Psoas muscle (tissue), 7 donors: ENCODE measurements at regions not wholly inside any gene's neighbourhood (a gene's known extent, or its start where the extent isn't known, plus 50 kb on each side); places are given as distances from the start of the nearest gene placed in this dataset.

Source experiments
- ATAC-seq, 4 donors: fragments of 200-7000 bp; cut with Tn5 transposase; one replicate each; pipeline ENCODE4 v1.9.1; 2020; ENCODE audit warnings: moderate library complexity in 3 of 4, mild to moderate bottlenecking in 2 of 4
- DNase-seq, 2 donors: peaks; one replicate each; pipeline ENCODE4 v3.0.0-alpha.2; 2020
- H3K27ac ChIP-seq: fragments of 200-600 bp; one replicate; pipeline ENCODE4 v1.8.0; 2022
- H3K27me3 ChIP-seq, 3 donors: fragments of 200-600 bp in 1 of 3; one replicate each; pipeline versions ENCODE4 v1.6.1 to v1.8.0; 2013 to 2022; ENCODE audit warnings: low read length in 2 of 3, mild to moderate bottlenecking in 2 of 3, moderate library complexity in 1 of 3; ENCODE audit not compliant: insufficient read depth in 3 of 3
- H3K36me3 ChIP-seq, 2 donors: fragments of 200-600 bp in 1 of 2; one replicate each; pipeline versions ENCODE4 v1.6.1 to v1.8.0; 2013 to 2022; ENCODE audit warnings: low read depth in 1 of 2, mild to moderate bottlenecking in 1 of 2, moderate library complexity in 1 of 2; ENCODE audit not compliant: insufficient read depth in 1 of 2
- H3K4me1 ChIP-seq: fragments of 200-600 bp; one replicate; pipeline ENCODE4 v1.8.0; 2022
- H3K4me3 ChIP-seq: fragments of 200-600 bp; one replicate; pipeline ENCODE4 v1.8.0; 2022; ENCODE audit warnings: mild to moderate bottlenecking
- H3K9me3 ChIP-seq: fragments of 200-600 bp; one replicate; pipeline ENCODE4 v1.8.0; 2022
- WGBS, 3 donors: extraction: QIAGEN DNeasy Blood & Tissue Kit; methylation state at CpG; one replicate each; pipeline versions ENCODE4 v1.1.6 to v1.1.7; 2013; 5-methylcytosine and 5-hydroxymethylcytosine counted together
- intact Hi-C, 2 donors: fragments of 100-400 bp; cut with DNase I; formaldehyde crosslinking; loops; one replicate each; pipeline versions ENCODE4 v1.11.0 to v1.14.2; 2022
- TF ChIP-seq, protein P1 (sequence below): fragments of 200-600 bp; IDR thresholded peaks from one replicate; pipeline ENCODE4 v1.8.0; 2022; ENCODE audit warnings: antibody characterized with exemption
- donor health status: healthy with polysubstance abuse.
- donor health status: DM: no; HTN: no; CAD: no; lungs with moderate emphysema.
- donor health status: Bipolar disorder and iron deficiency.
- donor health status: healthy.
- donor health status: DM: yes; HTN: yes; CAD: no.
- donor health status: DM: no; HTN: no; CAD: no.
- donor health status: DM: yes; HTN: yes; CAD: no.

DNA sequence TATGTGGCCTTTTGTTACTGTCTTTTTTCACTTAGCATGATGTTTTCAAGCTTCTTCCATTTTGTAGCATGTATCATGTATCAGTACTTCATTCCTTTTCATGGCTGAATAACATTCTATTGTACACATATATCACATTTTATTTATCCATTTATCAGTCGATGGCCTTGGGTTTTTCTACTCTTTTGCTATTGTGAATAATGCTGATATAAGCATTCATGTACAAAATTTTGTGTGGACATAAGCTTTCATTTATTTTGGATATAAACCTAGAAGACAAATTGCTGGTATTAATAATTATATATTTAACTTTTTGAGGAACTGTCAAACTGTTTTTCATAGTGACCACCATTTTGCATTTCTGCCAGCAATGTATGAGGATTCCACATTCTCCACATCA, 201.1 kb downstream of the ACTR3 start:
- Histone ChIP-seq H3K27ac (no peak overlapping the region), H3K4me3 (no peak overlapping the region), H3K4me1 (no peaks in the 10 kb centered on the region), H3K36me3 (no peaks in the 10 kb centered on the region), H3K9me3 (peaks cover 7% of the 10 kb centered on the region), H3K27me3 (no peaks in the 10 kb centered on the region)
- TF ChIP-seq, protein P1, sequence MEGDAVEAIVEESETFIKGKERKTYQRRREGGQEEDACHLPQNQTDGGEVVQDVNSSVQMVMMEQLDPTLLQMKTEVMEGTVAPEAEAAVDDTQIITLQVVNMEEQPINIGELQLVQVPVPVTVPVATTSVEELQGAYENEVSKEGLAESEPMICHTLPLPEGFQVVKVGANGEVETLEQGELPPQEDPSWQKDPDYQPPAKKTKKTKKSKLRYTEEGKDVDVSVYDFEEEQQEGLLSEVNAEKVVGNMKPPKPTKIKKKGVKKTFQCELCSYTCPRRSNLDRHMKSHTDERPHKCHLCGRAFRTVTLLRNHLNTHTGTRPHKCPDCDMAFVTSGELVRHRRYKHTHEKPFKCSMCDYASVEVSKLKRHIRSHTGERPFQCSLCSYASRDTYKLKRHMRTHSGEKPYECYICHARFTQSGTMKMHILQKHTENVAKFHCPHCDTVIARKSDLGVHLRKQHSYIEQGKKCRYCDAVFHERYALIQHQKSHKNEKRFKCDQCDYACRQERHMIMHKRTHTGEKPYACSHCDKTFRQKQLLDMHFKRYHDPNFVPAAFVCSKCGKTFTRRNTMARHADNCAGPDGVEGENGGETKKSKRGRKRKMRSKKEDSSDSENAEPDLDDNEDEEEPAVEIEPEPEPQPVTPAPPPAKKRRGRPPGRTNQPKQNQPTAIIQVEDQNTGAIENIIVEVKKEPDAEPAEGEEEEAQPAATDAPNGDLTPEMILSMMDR = no peak
- no peak for DNase-seq
- intact Hi-C loops = no loop called here
- WGBS, 3 donors = 77 to 93% (median 85%) methylated on average over 1 of the region's 1 CpG
- ATAC-seq = no peak

DNA sequence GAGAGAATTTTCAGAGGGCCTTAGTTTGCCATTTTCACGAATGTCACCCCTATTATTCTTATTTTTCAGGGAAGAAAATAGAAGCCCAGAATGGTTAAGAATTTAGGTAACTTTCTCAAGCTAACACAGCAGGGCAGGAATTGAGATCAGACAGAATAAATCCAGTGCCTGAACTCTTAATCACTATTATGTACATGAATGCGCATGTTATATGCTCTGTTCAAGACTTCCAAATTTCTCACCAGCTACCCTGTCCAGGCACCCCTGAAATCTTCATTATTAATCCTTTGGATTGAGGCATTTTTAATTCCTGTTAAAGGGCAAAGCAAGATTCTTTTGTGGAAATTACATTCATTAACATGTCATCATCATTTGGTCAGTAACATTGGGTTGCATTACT, 218.4 kb downstream of the ACTR3 start:
- TF ChIP-seq, protein P1 = no peak
- Histone ChIP-seq H3K4me1 (no peaks in the 10 kb centered on the region), H3K27me3 (no peaks in the 10 kb centered on the region), H3K4me3 (no peak overlapping the region), H3K36me3 (no peaks in the 10 kb centered on the region), H3K9me3 (peaks cover 14% of the 10 kb centered on the region), H3K27ac (no peak overlapping the region)
- ATAC-seq (no peak), DNase-seq (no peak)
- intact Hi-C loops = no loop called here
- 75 to 83% (median 80%) methylated on average over 2 of the region's 2 CpGs for WGBS, 3 donors

DNA sequence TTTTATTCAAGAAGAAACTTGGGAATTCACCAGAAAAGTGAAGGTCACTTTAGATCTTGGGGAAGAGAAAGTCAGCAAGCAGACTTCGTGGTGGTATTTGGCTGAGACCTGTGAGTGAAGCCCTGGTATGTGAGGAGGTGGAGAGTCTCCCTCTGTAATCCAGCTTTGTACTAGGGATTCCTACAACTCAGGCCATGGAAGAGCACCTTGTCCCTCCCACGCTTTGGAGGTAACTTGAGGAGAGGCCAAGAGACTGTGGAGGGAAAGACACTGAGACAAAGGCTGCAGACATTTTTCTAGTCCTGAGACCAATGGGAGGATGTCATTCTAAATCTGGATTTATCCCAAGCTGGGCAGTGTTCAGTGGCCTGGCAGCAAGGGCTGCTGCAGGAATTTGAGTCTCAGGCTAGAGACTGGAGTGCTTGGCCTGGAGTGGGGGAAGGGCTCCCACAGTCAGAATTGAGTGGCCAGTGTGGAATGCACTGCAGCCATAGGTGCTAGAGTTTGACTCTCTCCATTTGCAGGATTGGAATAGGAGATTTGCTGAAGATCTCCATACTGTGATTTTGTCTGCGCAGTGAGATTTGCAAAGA, 219.0 kb downstream of the ACTR3 start:
- DNase-seq (no peak), ATAC-seq (no peak)
- H3K4me1 ChIP-seq = no peaks in the 10 kb centered on the region
- WGBS, 3 donors = 59 to 62% (median 60%) methylated on average over 3 of the region's 3 CpGs
- H3K4me3 ChIP-seq = no peak overlapping the region
- no peak overlapping the region for H3K27ac ChIP-seq
- H3K27me3 ChIP-seq = no peaks in the 10 kb centered on the region
- peaks cover 7% of the 10 kb centered on the region for H3K9me3 ChIP-seq
- H3K36me3 ChIP-seq = no peaks in the 10 kb centered on the region
- intact Hi-C loops = no loop called here
- TF ChIP-seq, protein P1 = no peak

DNA sequence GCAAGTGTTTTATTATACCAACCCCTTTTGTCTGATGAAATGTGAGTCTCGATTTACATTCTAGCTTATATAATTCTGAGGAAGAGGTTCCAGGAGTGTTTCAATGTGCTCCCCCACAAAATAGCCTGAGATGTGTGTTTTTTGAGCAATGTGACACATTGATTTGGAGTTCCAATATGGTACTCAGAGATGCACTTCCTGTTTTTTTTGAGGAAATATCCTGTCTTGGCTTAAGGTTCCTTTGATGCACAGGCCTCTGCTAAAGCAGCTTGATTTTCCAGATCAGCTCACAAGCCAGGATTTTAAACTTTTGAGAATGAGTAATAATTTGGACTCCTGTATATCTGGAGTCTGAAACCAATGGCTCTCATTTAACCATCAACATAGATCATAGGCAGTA, 221.4 kb downstream of the ACTR3 start:
- 82 to 95% (median 87%) methylated on average over 1 of the region's 1 CpG for WGBS, 3 donors
- Histone ChIP-seq H3K4me1 (no peaks in the 10 kb centered on the region), H3K9me3 (no peaks in the 10 kb centered on the region), H3K4me3 (no peak overlapping the region), H3K27ac (no peak overlapping the region), H3K27me3 (no peaks in the 10 kb centered on the region), H3K36me3 (no peaks in the 10 kb centered on the region)
- intact Hi-C loops = no loop called here
- DNase-seq = no peak
- TF ChIP-seq, protein P1 = no peak
- ATAC-seq = no peak

DNA sequence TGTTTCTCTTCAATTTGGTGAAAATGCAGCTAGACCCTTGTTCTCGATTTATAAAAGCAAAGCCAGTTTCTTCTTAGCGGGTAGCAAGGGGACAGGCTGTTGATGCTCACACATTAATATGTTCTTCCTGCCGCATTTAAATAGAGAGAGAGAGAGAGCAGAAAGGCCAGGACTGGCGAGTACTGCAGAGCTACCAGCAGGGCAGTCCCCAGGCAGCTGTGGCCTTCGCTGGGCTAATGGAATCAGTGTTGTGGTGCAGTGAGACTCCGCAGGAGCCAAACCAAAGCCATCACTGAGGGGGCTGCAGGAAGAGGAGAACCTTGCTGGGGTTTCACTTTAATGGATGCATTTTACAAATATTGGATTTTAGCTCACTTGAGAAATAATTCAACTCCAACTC, 223.6 kb downstream of the ACTR3 start:
- Histone ChIP-seq H3K27ac (no peak overlapping the region), H3K36me3 (no peaks in the 10 kb centered on the region), H3K9me3 (no peaks in the 10 kb centered on the region), H3K27me3 (peaks cover 0 to 2% (median 0%) of the 10 kb centered on the region in 3 donors), H3K4me3 (no peak overlapping the region), H3K4me1 (no peaks in the 10 kb centered on the region)
- TF ChIP-seq, protein P1 = no peak
- ATAC-seq = no peak
- 66 to 78% (median 71%) methylated on average over 6 of the region's 6 CpGs for WGBS, 3 donors
- no peak for DNase-seq
- intact Hi-C loops = no loop called here
